ENCODE measurements at regions not wholly inside any gene's neighbourhood (a gene's known extent, or its start where the extent isn't known, plus 50 kb on each side); places are given as distances from the start of the nearest gene placed in this dataset.
"Not testable (repeated sequence)": the region's sequence is repeated elsewhere in the genome, so short reads cannot be mapped to it uniquely, and the experiment has no call there.

GRCh38 chr6:140009286-140009685 is 634.8 kb upstream of the CITED2 start:
- DNase-seq (ENCODE audit: low read depth): no peak
- H3K4me3 ChIP-seq (ENCODE audit: low read depth, low read length): no peak overlapping the region
- no peak for TF ChIP-seq CTCF (IDR thresholded peaks at IDR 0.05; ENCODE audit: low read depth, low read length)

- TF ChIP-seq, protein P1, sequence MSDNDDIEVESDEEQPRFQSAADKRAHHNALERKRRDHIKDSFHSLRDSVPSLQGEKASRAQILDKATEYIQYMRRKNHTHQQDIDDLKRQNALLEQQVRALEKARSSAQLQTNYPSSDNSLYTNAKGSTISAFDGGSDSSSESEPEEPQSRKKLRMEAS (IDR thresholded peaks at IDR 0.05; ENCODE audit: low read depth, low read length): no peak
- TF ChIP-seq POLR2A (IDR thresholded peaks at IDR 0.05; ENCODE audit: extremely low read depth, insufficient read length) (no peak), CTCF (IDR thresholded peaks at IDR 0.05; ENCODE audit: low read depth, low read length) (no peak), MYC (IDR thresholded peaks at IDR 0.05; ENCODE audit: low read depth, low read length) (no peak)
- H3K4me3 ChIP-seq (ENCODE audit: low read depth, low read length): no peak overlapping the region
These were observed 633.1 kb upstream of the CITED2 start for GRCh38 chr6:140007525-140007924.

DNA sequence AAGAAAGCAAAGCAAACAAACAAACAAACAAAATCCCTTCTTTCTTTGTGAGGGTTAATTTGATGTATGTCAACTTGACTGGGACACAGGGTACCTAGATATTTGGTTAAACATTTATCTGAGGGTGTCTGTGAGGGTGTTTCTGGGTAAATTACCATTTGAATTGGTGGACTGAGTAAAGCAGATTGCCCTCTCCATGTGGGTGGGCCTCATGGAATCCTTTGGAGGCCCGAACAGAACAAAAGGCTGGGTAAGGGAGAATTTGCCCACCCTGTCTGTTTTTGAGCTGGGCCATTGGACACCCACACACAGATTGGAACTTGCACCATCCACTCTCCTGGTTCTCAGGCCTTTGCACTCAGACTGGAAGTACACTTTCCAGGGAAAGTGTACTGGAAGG is 628.8 kb upstream of the CITED2 start:
- DNase-seq (ENCODE audit: low read depth): no peak
- H3K4me3 ChIP-seq (ENCODE audit: low read depth, low read length): no peak overlapping the region
- TF ChIP-seq CTCF (IDR thresholded peaks at IDR 0.05; ENCODE audit: low read depth, low read length): no peak
- no peak for TF ChIP-seq POLR2A (IDR thresholded peaks at IDR 0.05; ENCODE audit: extremely low read depth, insufficient read length)
- no peak for TF ChIP-seq MYC (IDR thresholded peaks at IDR 0.05; ENCODE audit: low read depth, low read length)
- TF ChIP-seq, protein P1 (IDR thresholded peaks at IDR 0.05; ENCODE audit: low read depth, low read length): no peak

More at GRCh38 chr6:140007525-140007924, 633.1 kb upstream of the CITED2 start:
- no peak for DNase-seq (ENCODE audit: low read depth)

GRCh38 chr6:140002396-140003022 is 628.1 kb upstream of the CITED2 start:
- TF ChIP-seq MYC (IDR thresholded peaks at IDR 0.05; ENCODE audit: low read depth, low read length) (no peak), CTCF (IDR thresholded peaks at IDR 0.05; ENCODE audit: low read depth, low read length) (no peak), POLR2A (IDR thresholded peaks at IDR 0.05; ENCODE audit: extremely low read depth, insufficient read length) (no peak)
- TF ChIP-seq, protein P1 (IDR thresholded peaks at IDR 0.05; ENCODE audit: low read depth, low read length): no peak
- DNase-seq (ENCODE audit: low read depth): no peak
- no peak overlapping the region for H3K4me3 ChIP-seq (ENCODE audit: low read depth, low read length)

DNA sequence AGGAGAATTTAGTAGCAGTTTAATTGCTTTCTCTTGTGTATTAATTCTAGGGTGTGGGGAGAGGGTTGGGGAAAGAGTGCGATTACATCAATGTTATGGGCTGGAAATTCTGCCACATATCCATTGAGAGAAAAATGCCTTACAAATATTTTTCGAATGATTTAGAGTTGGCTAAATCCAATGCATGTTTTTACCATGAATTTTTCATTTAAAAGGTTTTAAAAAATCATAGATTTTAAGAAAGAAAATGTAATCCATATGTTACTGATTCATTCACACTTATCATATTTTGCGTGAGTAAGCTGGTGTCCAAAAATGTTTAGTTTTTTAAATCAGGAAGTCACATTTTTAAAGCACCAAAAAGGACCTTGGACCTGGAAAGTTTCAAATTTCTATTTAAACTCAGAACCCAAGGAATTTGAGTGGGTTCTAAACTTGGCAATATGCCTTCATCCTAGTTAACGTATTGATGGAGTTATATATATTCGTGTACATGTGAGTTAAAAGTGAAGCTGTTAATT is 627.4 kb upstream of the CITED2 start:
- no peak overlapping the region for H3K4me3 ChIP-seq (ENCODE audit: low read depth, low read length)
- no peak for DNase-seq (ENCODE audit: low read depth)
- TF ChIP-seq POLR2A (IDR thresholded peaks at IDR 0.05; ENCODE audit: extremely low read depth, insufficient read length): no peak
- TF ChIP-seq, protein P1 (IDR thresholded peaks at IDR 0.05; ENCODE audit: low read depth, low read length): no peak
- no peak for TF ChIP-seq MYC (IDR thresholded peaks at IDR 0.05; ENCODE audit: low read depth, low read length)
- TF ChIP-seq CTCF (IDR thresholded peaks at IDR 0.05; ENCODE audit: low read depth, low read length): no peak

DNA sequence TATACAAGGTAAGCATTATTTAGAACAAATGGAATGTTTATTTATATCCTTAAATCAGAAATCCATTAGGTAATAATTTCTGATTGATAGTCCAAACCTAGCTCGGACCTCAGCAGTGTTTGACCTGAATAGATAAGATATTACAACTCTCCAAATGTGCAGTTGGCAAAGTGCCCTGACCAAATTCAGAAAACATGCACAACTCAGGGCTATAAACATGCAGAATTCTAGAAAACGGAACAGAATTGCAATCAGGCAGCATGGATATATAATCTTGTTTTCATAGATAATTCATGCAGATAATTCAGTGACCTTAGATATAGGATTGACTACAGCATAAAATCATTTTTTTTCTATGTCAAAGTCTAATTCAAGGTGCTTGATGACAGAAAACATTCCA is 626.6 kb upstream of the CITED2 start:
- DNase-seq (ENCODE audit: low read depth): no peak
- no peak overlapping the region for H3K4me3 ChIP-seq (ENCODE audit: low read depth, low read length)
- no peak for TF ChIP-seq MYC (IDR thresholded peaks at IDR 0.05; ENCODE audit: low read depth, low read length)
- TF ChIP-seq, protein P1 (IDR thresholded peaks at IDR 0.05; ENCODE audit: low read depth, low read length): no peak
- TF ChIP-seq CTCF (IDR thresholded peaks at IDR 0.05; ENCODE audit: low read depth, low read length): no peak
- no peak for TF ChIP-seq POLR2A (IDR thresholded peaks at IDR 0.05; ENCODE audit: extremely low read depth, insufficient read length)

DNA sequence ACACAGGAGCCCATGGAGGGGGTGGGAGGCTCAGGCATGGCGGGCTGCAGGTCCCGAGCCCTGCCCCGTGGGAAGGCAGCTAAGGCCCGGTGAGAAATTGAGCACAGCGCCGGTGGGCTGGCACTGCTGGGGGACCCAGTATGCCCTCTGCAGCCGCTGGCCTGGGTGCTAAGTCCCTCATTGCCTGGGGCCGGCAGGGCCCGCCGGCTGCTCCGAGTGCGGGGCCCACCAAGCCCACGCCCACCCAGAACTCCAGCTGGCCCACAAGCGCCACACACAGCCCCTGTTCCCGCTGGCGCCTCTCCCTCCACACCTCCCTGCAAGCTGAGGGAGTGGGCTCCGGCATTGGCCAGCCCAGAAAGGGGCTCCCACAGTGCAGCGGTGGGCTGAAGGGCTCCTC is 625.2 kb upstream of the CITED2 start:
- not testable (repeated sequence) for H3K4me3 ChIP-seq (ENCODE audit: low read depth, low read length)

GRCh38 chr6:139998478-139998877 is 624.0 kb upstream of the CITED2 start:
- not testable (repeated sequence) for DNase-seq (ENCODE audit: low read depth); H3K4me3 ChIP-seq (ENCODE audit: low read depth, low read length)

More for the DNA sequence above, 625.2 kb upstream of the CITED2 start:
- not testable (repeated sequence) for DNase-seq (ENCODE audit: low read depth)
